K562 (cell line): ENCODE measurements at regions not wholly inside any gene's neighbourhood (a gene's known extent, or its start where the extent isn't known, plus 50 kb on each side); places are given as distances from the start of the nearest gene placed in this dataset.

Experiments used
- ATAC-seq: fragments of 200-7000 bp; cut with Tn5 transposase; 3 replicates; pipeline ENCODE4 v1.9.1; 2020; ENCODE audit warnings: moderate library complexity
- BruUV-seq: library from RNA; stranded (reverse); fragments of 400-500 nt; replicated peaks from 2 replicates; lab custom pipeline; 2021; lab: Mats Ljungman, UMichigan
- CTCF ChIA-PET: fragments of 300-600 bp; formaldehyde crosslinking; extraction: SDS; loops from one replicate; lab custom pipeline; 2021; ENCODE audit warnings: low intra/inter-chr PET ratio; lab: Yijun Ruan, JAX
- POLR2A ChIA-PET: fragments of 300-600, 350-650 bp; sonication (Branson Sonifier 250); formaldehyde crosslinking; extraction: SDS; loops from one replicate; lab custom pipeline; 2021; ENCODE audit warnings: antibody characterized with exemption, inconsistent platforms; lab: Yijun Ruan, JAX
- DNase-seq, 4 experiments: peaks; one replicate each; pipeline versions ENCODE4 v3.0.0 to v3.0.0-alpha.2; 2011 to 2018; ENCODE audit warnings: low spot score in 3 of 4, mixed read lengths in 3 of 4; ENCODE audit errors: extremely low read depth in 1 of 4
- FAIRE-seq: peaks from 2 replicates; lab custom pipeline; 2011; peaks lifted over from hg19 to GRCh38; lab: Jason Lieb, UNC
- H2AFZ ChIP-seq: 2 replicates; pipeline ENCODE4 v1.6.0; 2011; ENCODE audit warnings: low read depth, low read length, control low read depth, inconsistent platforms
- H3K27ac ChIP-seq: fragments of 200-600 bp; 3 replicates; pipeline ENCODE4 v1.8.0; 2011; ENCODE audit warnings: low read depth, mild to moderate bottlenecking, control low read depth, inconsistent platforms, low read length, moderate library complexity, mixed read lengths; ENCODE audit errors: extremely low read depth
- H3K27me3 ChIP-seq, 2 experiments: fragments of 300-600 bp in 1 of 2; 2 replicates in 1 of 2; 3 replicates in 1 of 2; pipeline versions ENCODE4 v1.6.0 to v1.8.0; 2011; ENCODE audit warnings: inconsistent platforms in 2 of 2, low read length in 2 of 2, mild to moderate bottlenecking in 1 of 2, mixed read lengths in 1 of 2, moderate library complexity in 1 of 2; ENCODE audit not compliant: control insufficient read depth in 2 of 2, insufficient read depth in 2 of 2
- H3K36me3 ChIP-seq: fragments of 300-600 bp; 3 replicates; pipeline ENCODE4 v1.8.0; 2011; ENCODE audit warnings: mild to moderate bottlenecking, low read length, inconsistent platforms; ENCODE audit not compliant: control insufficient read depth, insufficient read depth
- H3K4me1 ChIP-seq, 2 experiments: fragments of 200-600 bp in 1 of 2; replicated peaks in 1 of 2; 2 replicates in 1 of 2; 3 replicates in 1 of 2; pipeline versions ENCODE4 v1.5.1 to v1.8.0; 2011; ENCODE audit warnings: inconsistent platforms in 2 of 2, low read length in 2 of 2, mild to moderate bottlenecking in 1 of 2, mixed read lengths in 1 of 2, moderate library complexity in 1 of 2; ENCODE audit not compliant: control insufficient read depth in 2 of 2, insufficient read depth in 2 of 2
- H3K4me2 ChIP-seq: 2 replicates; pipeline ENCODE4 v1.6.1; 2011; ENCODE audit warnings: low read length, control low read depth, inconsistent platforms, mixed read lengths; ENCODE audit not compliant: insufficient read depth
- H3K4me3 ChIP-seq: fragments of 200-600 bp; sonication (generic), shearing (Covaris generic); 2 replicates; pipeline ENCODE4 v1.5.1; 2016; ENCODE audit warnings: control low read depth, inconsistent platforms
- H3K79me2 ChIP-seq: fragments of 200-600 bp; 3 replicates; pipeline ENCODE4 v1.8.0; 2011; ENCODE audit warnings: low read length, inconsistent platforms; ENCODE audit not compliant: control insufficient read depth, insufficient read depth
- H3K9ac ChIP-seq, 2 experiments: 2 replicates each; pipeline versions ENCODE4 v1.6.0 to v1.6.1; 2011; ENCODE audit warnings: low read depth in 2 of 2, low read length in 2 of 2, control low read depth in 1 of 2, inconsistent platforms in 1 of 2, mild to moderate bottlenecking in 1 of 2, mixed read lengths in 1 of 2; ENCODE audit not compliant: insufficient read depth in 1 of 2
- H3K9me1 ChIP-seq: one replicate; pipeline ENCODE4 v1.6.0; 2011; ENCODE audit warnings: inconsistent platforms, mild to moderate bottlenecking, low read length, moderate library complexity; ENCODE audit not compliant: control insufficient read depth, insufficient read depth
- H3K9me3 ChIP-seq: replicated peaks from 2 replicates; pipeline ENCODE4 v1.5.1; 2011; ENCODE audit warnings: low read depth, low read length, inconsistent platforms; ENCODE audit not compliant: control insufficient read depth, insufficient read depth
- H4K20me1 ChIP-seq: replicated peaks from 2 replicates; pipeline ENCODE4 v1.6.1; 2011; ENCODE audit warnings: low read length, inconsistent platforms, mixed read lengths; ENCODE audit not compliant: control insufficient read depth, insufficient read depth
- ARID3A ChIP-seq: IDR thresholded peaks from 2 replicates; pipeline ENCODE4 v1.6.1; 2012; ENCODE audit warnings: low read depth, low read length, improper control_type of control experiment, borderline replicate concordance
- ASH1L ChIP-seq: fragments of 450-650 bp; IDR thresholded peaks from 2 replicates; pipeline ENCODE4 v1.6.1; 2018; ENCODE audit warnings: borderline replicate concordance, mild to moderate bottlenecking, low read depth; ENCODE audit not compliant: partially characterized antibody
- BHLHE40 ChIP-seq: IDR thresholded peaks from 2 replicates; pipeline ENCODE4 v1.6.1; 2011; ENCODE audit warnings: low read length, improper control_type of control experiment
- CAMTA2 ChIP-seq: fragments of 250-450 bp; sonication (Bioruptor Pico); conservative IDR thresholded peaks from 2 replicates; pipeline ENCODE4 v1.5.1; 2022
- HDAC1 ChIP-seq, 2 experiments: fragments of 450-650 bp; IDR thresholded peaks; 2 replicates each; pipeline ENCODE4 v1.6.1; 2016 to 2017; ENCODE audit warnings: inconsistent platforms in 1 of 2, mild to moderate bottlenecking in 1 of 2, moderate library complexity in 1 of 2
- HNRNPL ChIP-seq: fragments of 200-400 bp; formaldehyde crosslinking; IDR thresholded peaks from 2 replicates; pipeline ENCODE4 v1.6.1; 2017; ENCODE audit warnings: low read depth, mild to moderate bottlenecking, low read length
- MCM3 ChIP-seq: fragments of 450-650 bp; IDR thresholded peaks from 2 replicates; pipeline ENCODE4 v1.6.1; 2016
- RBM17 ChIP-seq: fragments of 200-400 bp; formaldehyde crosslinking; IDR thresholded peaks from 2 replicates; pipeline ENCODE4 v1.6.1; 2017; ENCODE audit warnings: low read depth, mild to moderate bottlenecking, low read length, borderline replicate concordance
- SAP30 ChIP-seq: fragments of 200-600 bp; sonication (generic); IDR thresholded peaks from 2 replicates; pipeline ENCODE4 v1.6.1; 2012; ENCODE audit warnings: borderline replicate concordance, low read depth, mild to moderate bottlenecking, moderate library complexity, low read length, control low read depth, inconsistent platforms; ENCODE audit not compliant: insufficient read depth, poor library complexity, severe bottlenecking
- SMARCA5 ChIP-seq: fragments of 450-650 bp; IDR thresholded peaks from 2 replicates; pipeline ENCODE4 v1.6.1; 2016
- SRF ChIP-seq, 2 experiments: fragments of 250-450, 450-650 bp in 1 of 2; sonication (Bioruptor Pico) in 1 of 2; sonication (generic) in 1 of 2; formaldehyde crosslinking; IDR thresholded peaks; 2 replicates each; pipeline versions ENCODE4 v1.5.0 to v1.5.1; 2020 to 2022; ENCODE audit warnings: mild to moderate bottlenecking in 1 of 2, missing genetic modification reagents in 1 of 2
- TBL1XR1 ChIP-seq, 2 experiments: IDR thresholded peaks; 2 replicates each; pipeline ENCODE4 v1.6.1; 2012; ENCODE audit warnings: improper control_type of control experiment in 2 of 2, low read length in 2 of 2, mild to moderate bottlenecking in 1 of 2
- USF1 ChIP-seq: sonication (generic); formaldehyde crosslinking; IDR thresholded peaks from 2 replicates; pipeline ENCODE4 v1.9.0; 2022; ENCODE audit warnings: mild to moderate bottlenecking, missing genetic modification reagents
- USF2 ChIP-seq: sonication (generic); formaldehyde crosslinking; IDR thresholded peaks from 2 replicates; pipeline ENCODE4 v1.5.0; 2020; ENCODE audit warnings: missing genetic modification reagents
- XRCC5 ChIP-seq: fragments of 200-400 bp; formaldehyde crosslinking; IDR thresholded peaks from 2 replicates; pipeline ENCODE4 v1.6.1; 2017; ENCODE audit warnings: low read depth, mild to moderate bottlenecking, low read length
- ZKSCAN1 ChIP-seq: fragments of 150-350 bp; IDR thresholded peaks from 2 replicates; pipeline ENCODE4 v1.6.1; 2016; ENCODE audit warnings: low read depth, low read length
- ZNF124 ChIP-seq: sonication (generic); formaldehyde crosslinking; IDR thresholded peaks from 2 replicates; pipeline ENCODE4 v1.8.1; 2022; ENCODE audit warnings: missing genetic modification reagents
- WGBS: fragments of 100-300 bp; shearing (Covaris generic); methylation state at CpG from one replicate; pipeline ENCODE4 v1.1.6; 2016; ENCODE audit warnings: low coverage, mixed read lengths; ENCODE audit not compliant: insufficient coverage; ENCODE audit errors: missing lambda C conversion rate; 5-methylcytosine and 5-hydroxymethylcytosine counted together
- in situ Hi-C: fragments of 300-500 bp; cut with MboI; formaldehyde crosslinking; loops from 4 replicates; pipeline ENCODE4 v1.15.0; 2018; ENCODE audit warnings: inconsistent platforms, mixed read lengths
- intact Hi-C: fragments of 100-400 bp; cut with micrococcal nuclease; formaldehyde crosslinking; loops from 2 replicates; pipeline ENCODE4 v1.14.2; 2022

- DNase-seq (no peak), FAIRE-seq (no peak), ATAC-seq (no peak)
- ChIA-PET CTCF (no interaction called here), POLR2A (no interaction called here)
- no peak overlapping the region for H3K27ac ChIP-seq
- H3K79me2 ChIP-seq, result no peaks in the 10 kb centered on the region
- H3K36me3 ChIP-seq, result no peaks in the 10 kb centered on the region
- intact Hi-C loops (no loop called here), in situ Hi-C loops (no loop called here)
- WGBS, result 1% methylated on average over 5 of the region's 5 CpGs
- no peak overlapping the region for H3K4me3 ChIP-seq
- H3K9ac ChIP-seq, result no peak overlapping the region
- no peak overlapping the region for H3K4me2 ChIP-seq
- no peaks in the 10 kb centered on the region for H3K9me1 ChIP-seq
- H2AFZ ChIP-seq, result no peak overlapping the region
- no peaks in the 10 kb centered on the region for H4K20me1 ChIP-seq
- H3K9me3 ChIP-seq, result no peaks in the 10 kb centered on the region
- TF ChIP-seq ARID3A, result no peak
- no peak for TF ChIP-seq XRCC5
- TF ChIP-seq SMARCA5, result no peak
- no peak for TF ChIP-seq ZNF124 (CRISPR knock-in tag)
- TF ChIP-seq RBM17, result no peak
- no peak for TF ChIP-seq ASH1L
- no peak for TF ChIP-seq BHLHE40
- no peak for TF ChIP-seq SRF (CRISPR knock-in tag; IDR thresholded peaks at IDR 0.05)
- no peak for TF ChIP-seq HNRNPL
- TF ChIP-seq ZKSCAN1, result no peak
- TF ChIP-seq HDAC1 (IDR thresholded peaks at IDR 0.05), result no peak
- no peak for TF ChIP-seq MCM3
- no peak for TF ChIP-seq SAP30
- TF ChIP-seq CAMTA2 (CRISPR knock-in tag), result no peak
- no peak for TF ChIP-seq USF2 (CRISPR knock-in tag)
- no peak for TF ChIP-seq TBL1XR1 (IDR thresholded peaks at IDR 0.05; ENCODE audit: low read length in 2 of 2)
- TF ChIP-seq USF1 (CRISPR knock-in tag), result no peak
- H3K27me3 ChIP-seq, result no peaks in the 10 kb centered on the region
- H3K4me1 ChIP-seq, result no peaks in the 10 kb centered on the region
- no TSS peak for BruUV-seq
These were observed 144.6 kb downstream of the TPH2 start for GRCh38 chr12:72082986-72083820.
